ENCODE measurements at regions not wholly inside any gene's neighbourhood (a gene's known extent, or its start where the extent isn't known, plus 50 kb on each side); places are given as distances from the start of the nearest gene placed in this dataset.

- H3K27me3 ChIP-seq: no peaks in the 10 kb centered on the region
- H3K27ac ChIP-seq (replicated peaks in 1 of 4): no peak overlapping the region
- intact Hi-C loops (cut with DNase I): no loop called here
- TF ChIP-seq CTCF (IDR thresholded peaks at IDR 0.05) (no peak), POLR2A (IDR thresholded peaks at IDR 0.05; ENCODE audit: low read depth) (no peak), POLR2AphosphoS5 (IDR thresholded peaks at IDR 0.05) (no peak), EP300 (IDR thresholded peaks at IDR 0.05) (no peak)
- H3K9me3 ChIP-seq: no peaks in the 10 kb centered on the region
- DNase-seq (ENCODE audit: extremely low spot score): no peak
- no peak overlapping the region for H3K4me3 ChIP-seq
- H3K4me1 ChIP-seq: no peaks in the 10 kb centered on the region
- no peaks in the 10 kb centered on the region for H3K36me3 ChIP-seq
- 94% methylated on average over 4 of the region's 4 CpGs for WGBS
These were observed 297.2 kb upstream of the TARS1 start for GRCh38 chr5:33143405-33144123.

GRCh38 chr5:33146881-33147280 lies 293.9 kb upstream of the TARS1 start:
- Histone ChIP-seq H3K9me3 (no peaks in the 10 kb centered on the region), H3K4me1 (no peaks in the 10 kb centered on the region), H3K27me3 (no peaks in the 10 kb centered on the region), H3K27ac (replicated peaks in 1 of 4) (no peak overlapping the region), H3K36me3 (no peaks in the 10 kb centered on the region), H3K4me3 (no peak overlapping the region)
- intact Hi-C loops (cut with DNase I): no loop called here
- TF ChIP-seq CTCF (IDR thresholded peaks at IDR 0.05) (no peak), POLR2A (IDR thresholded peaks at IDR 0.05; ENCODE audit: low read depth) (no peak), EP300 (IDR thresholded peaks at IDR 0.05) (no peak), POLR2AphosphoS5 (IDR thresholded peaks at IDR 0.05) (no peak)
- no peak for DNase-seq (ENCODE audit: extremely low spot score)

- DNase-seq (ENCODE audit: extremely low spot score): no peak
- Histone ChIP-seq H3K9me3 (no peaks in the 10 kb centered on the region), H3K4me3 (no peak overlapping the region), H3K4me1 (peaks cover 0 to under 1% (median 0%) of the 10 kb centered on the region in 4 donors), H3K27ac (replicated peaks in 1 of 4) (peak overlapping the region in 1 of 4 donors; percentile 3), H3K27me3 (no peaks in the 10 kb centered on the region), H3K36me3 (no peaks in the 10 kb centered on the region)
- 58% methylated on average over 3 of the region's 3 CpGs for WGBS
- intact Hi-C loops (cut with DNase I): no loop called here
- no peak for TF ChIP-seq CTCF (IDR thresholded peaks at IDR 0.05)
- no peak for TF ChIP-seq POLR2AphosphoS5 (IDR thresholded peaks at IDR 0.05)
- TF ChIP-seq EP300 (IDR thresholded peaks at IDR 0.05): no peak
- TF ChIP-seq POLR2A (IDR thresholded peaks at IDR 0.05; ENCODE audit: low read depth): no peak
These were observed 292.7 kb upstream of the TARS1 start for GRCh38 chr5:33148076-33148513.

- WGBS: 29% methylated on average over 1 of the region's 1 CpG
- Histone ChIP-seq H3K27ac (replicated peaks in 1 of 4) (no peak overlapping the region), H3K4me3 (no peak overlapping the region), H3K27me3 (no peaks in the 10 kb centered on the region), H3K36me3 (no peaks in the 10 kb centered on the region), H3K4me1 (peaks cover 0 to 6% (median 0%) of the 10 kb centered on the region in 4 donors), H3K9me3 (no peaks in the 10 kb centered on the region)
- intact Hi-C loops (cut with DNase I): no loop called here
- TF ChIP-seq CTCF (IDR thresholded peaks at IDR 0.05): no peak
- TF ChIP-seq EP300 (IDR thresholded peaks at IDR 0.05): no peak
- no peak for TF ChIP-seq POLR2A (IDR thresholded peaks at IDR 0.05; ENCODE audit: low read depth)
- no peak for TF ChIP-seq POLR2AphosphoS5 (IDR thresholded peaks at IDR 0.05)
- DNase-seq (ENCODE audit: extremely low spot score): no peak
These were observed 287.4 kb upstream of the TARS1 start for GRCh38 chr5:33153372-33153771.

- Histone ChIP-seq H3K27ac (replicated peaks in 1 of 4) (no peak overlapping the region), H3K9me3 (no peaks in the 10 kb centered on the region), H3K36me3 (no peaks in the 10 kb centered on the region), H3K27me3 (no peaks in the 10 kb centered on the region), H3K4me3 (no peak overlapping the region), H3K4me1 (peaks cover 0 to 6% (median 0%) of the 10 kb centered on the region in 4 donors)
- 90% methylated on average over 1 of the region's 1 CpG for WGBS
- DNase-seq (ENCODE audit: extremely low spot score): no peak
- intact Hi-C loops (cut with DNase I): no loop called here
- TF ChIP-seq EP300 (IDR thresholded peaks at IDR 0.05) (no peak), POLR2AphosphoS5 (IDR thresholded peaks at IDR 0.05) (no peak), CTCF (IDR thresholded peaks at IDR 0.05) (no peak), POLR2A (IDR thresholded peaks at IDR 0.05; ENCODE audit: low read depth) (no peak)
These were observed 286.9 kb upstream of the TARS1 start for GRCh38 chr5:33153831-33154230.

All from esophagus muscularis mucosa (tissue), 4 donors.